Epithelial cell of esophagus (primary cell): ENCODE measurements at regions not wholly inside any gene's neighbourhood (a gene's known extent, or its start where the extent isn't known, plus 50 kb on each side); places are given as distances from the start of the nearest gene placed in this dataset.

ENCODE experiments used
- DNase-seq: peaks from one replicate; pipeline ENCODE4 v3.0.0; 2010; ENCODE audit warnings: low read depth
- H3K4me3 ChIP-seq: 2 replicates; pipeline ENCODE4 v1.5.1; 2011; ENCODE audit warnings: mild to moderate bottlenecking, low read length, control low read depth
- CTCF ChIP-seq: IDR thresholded peaks from 2 replicates; pipeline ENCODE4 v1.5.1; 2011; ENCODE audit warnings: low read depth, mild to moderate bottlenecking, low read length, control low read depth, inconsistent platforms; ENCODE audit not compliant: insufficient read depth; ENCODE audit errors: missing control alignments

- H3K4me3 ChIP-seq: no peak overlapping the region
- peak; percentile 1 for DNase-seq
- no peak for TF ChIP-seq CTCF
Measured at GRCh38 chr21:20004367-20004766, 993.8 kb upstream of the NCAM2 start.

GRCh38 chr21:20010691-20011200 lies 987.5 kb upstream of the NCAM2 start:
- no peak for TF ChIP-seq CTCF
- DNase-seq: no peak
- no peak overlapping the region for H3K4me3 ChIP-seq

- no peak for TF ChIP-seq CTCF
- DNase-seq: no peak
- H3K4me3 ChIP-seq: no peak overlapping the region
Measured at GRCh38 chr21:20013851-20014250, 984.4 kb upstream of the NCAM2 start.

GRCh38 chr21:20016435-20017005 lies 981.7 kb upstream of the NCAM2 start:
- no peak for DNase-seq
- H3K4me3 ChIP-seq: no peak overlapping the region
- TF ChIP-seq CTCF: no peak

GRCh38 chr21:20020026-20020425 lies 978.2 kb upstream of the NCAM2 start:
- DNase-seq: no peak
- TF ChIP-seq CTCF: no peak
- no peak overlapping the region for H3K4me3 ChIP-seq

- no peak overlapping the region for H3K4me3 ChIP-seq
- DNase-seq: no peak
- TF ChIP-seq CTCF: no peak
Measured at GRCh38 chr21:20023193-20023592, 975.0 kb upstream of the NCAM2 start.

GRCh38 chr21:20024741-20025140 lies 973.5 kb upstream of the NCAM2 start:
- no peak overlapping the region for H3K4me3 ChIP-seq
- TF ChIP-seq CTCF: no peak
- DNase-seq: no peak
